Choroid plexus epithelial cell (primary cell): ENCODE measurements at regions not wholly inside any gene's neighbourhood (a gene's known extent, or its start where the extent isn't known, plus 50 kb on each side); places are given as distances from the start of the nearest gene placed in this dataset.

Source experiments
- DNase-seq: peaks from one replicate; pipeline ENCODE4 v3.0.0-alpha.2; 2010; ENCODE audit warnings: low read depth
- H3K4me3 ChIP-seq: 2 replicates; pipeline ENCODE4 v1.5.1; 2011; ENCODE audit warnings: low read depth, mild to moderate bottlenecking, control low read depth, low read length, moderate library complexity
- CTCF ChIP-seq: conservative IDR thresholded peaks from 2 replicates; pipeline ENCODE4 v1.5.1; 2011; ENCODE audit warnings: low read depth, mild to moderate bottlenecking, control low read depth, inconsistent platforms, low read length, moderate library complexity

- no peak for TF ChIP-seq CTCF
- peak overlapping the region; percentile 38 for H3K4me3 ChIP-seq
- peak; percentile 5 for DNase-seq
Observed at GRCh38 chr3:24829011-24829581, 334.4 kb upstream of the THRB start.

GRCh38 chr3:24829629-24830229, 335.1 kb upstream of the THRB start:
- peak overlapping the region; percentile 27 for H3K4me3 ChIP-seq
- DNase-seq: peak; percentile 18
- TF ChIP-seq CTCF: no peak

GRCh38 chr3:24830230-24831152, 335.8 kb upstream of the THRB start:
- TF ChIP-seq CTCF: no peak
- no peak for DNase-seq
- no peak overlapping the region for H3K4me3 ChIP-seq

DNA sequence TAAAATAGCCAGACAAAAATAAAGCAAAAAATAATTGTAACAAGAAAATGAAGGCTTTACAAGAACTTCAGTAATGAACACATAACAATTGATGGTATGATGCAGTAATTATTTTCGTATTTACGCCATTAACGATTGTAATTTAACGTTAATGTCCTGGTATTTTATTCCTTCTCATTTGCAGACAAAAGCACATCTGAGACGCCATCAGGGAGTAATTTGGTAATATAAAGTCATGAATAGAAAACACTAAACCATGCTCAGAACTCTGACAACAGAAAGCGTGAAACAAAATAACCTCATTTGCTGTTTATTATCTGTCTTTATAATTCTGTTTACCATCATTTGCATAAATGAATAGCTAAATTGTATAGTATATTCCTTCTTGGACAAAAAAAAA, 336.6 kb upstream of the THRB start:
- DNase-seq: no peak
- no peak for TF ChIP-seq CTCF
- H3K4me3 ChIP-seq: no peak overlapping the region

DNA sequence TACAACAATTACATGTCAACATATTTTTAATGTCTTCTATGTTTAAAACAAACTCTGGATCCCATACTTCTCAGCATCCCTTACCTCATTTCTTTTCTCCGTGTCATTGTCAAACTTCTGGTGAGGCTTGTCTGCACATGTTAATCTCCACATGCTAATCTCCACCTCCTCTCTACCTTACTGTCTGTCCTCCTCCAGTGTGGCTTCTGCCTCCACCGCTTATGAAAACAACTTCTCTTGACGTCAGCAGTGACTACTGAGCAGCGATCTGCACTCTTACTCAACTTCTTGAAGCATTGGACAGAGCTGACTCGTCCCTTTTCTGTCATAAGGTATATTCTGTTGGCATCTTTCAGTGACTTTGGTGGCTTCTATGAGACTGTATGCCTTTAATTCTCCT, 338.2 kb upstream of the THRB start:
- TF ChIP-seq CTCF: no peak
- peak; percentile 6 for DNase-seq
- H3K4me3 ChIP-seq: no peak overlapping the region

DNA sequence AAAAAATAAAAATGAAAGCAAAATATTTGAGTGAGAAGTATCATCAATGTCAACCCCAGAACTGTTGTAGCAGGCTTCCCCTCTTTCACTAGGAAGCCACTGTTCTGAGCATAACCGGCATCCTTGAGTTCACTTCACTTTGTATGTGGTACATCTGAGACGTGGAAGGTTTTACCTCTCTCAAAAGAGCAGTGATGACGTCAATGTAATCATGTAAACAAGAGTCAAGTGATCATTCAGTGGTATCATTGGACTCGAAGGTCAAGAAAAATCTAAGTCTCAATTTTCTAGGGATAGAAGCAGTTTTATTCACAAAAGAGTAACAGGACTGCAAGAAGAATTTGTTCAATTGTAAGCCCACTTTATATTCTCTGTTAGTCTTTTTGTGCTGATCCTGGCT, 339.8 kb upstream of the THRB start:
- TF ChIP-seq CTCF: no peak
- no peak for DNase-seq
- H3K4me3 ChIP-seq: no peak overlapping the region
